Activated T-helper 1 cell treated with anti-CD3 and anti-CD28 coated beads, Interleukin-2, amount 50 U/mL, for 16 hours (primary cell): ENCODE measurements at regions not wholly inside any gene's neighbourhood (a gene's known extent, or its start where the extent isn't known, plus 50 kb on each side); places are given as distances from the start of the nearest gene placed in this dataset.
"Not testable (repeated sequence)": the region's sequence is repeated elsewhere in the genome, so short reads cannot be mapped to it uniquely, and the experiment has no call there.

Experiments used
- DNase-seq, 2 donors: peaks; one replicate each; pipeline ENCODE4 v3.0.0-alpha.2; 2020; ENCODE audit warnings: low read depth in 1 of 2, low spot score in 1 of 2

- no peak for DNase-seq
These were observed 55.2 kb upstream of the MDM1 start for GRCh38 chr12:68387338-68387737.

GRCh38 chr12:68389305-68389704 lies 57.1 kb upstream of the MDM1 start:
- no peak for DNase-seq

GRCh38 chr12:68391937-68392336 lies 59.8 kb upstream of the MDM1 start:
- DNase-seq, result no peak

GRCh38 chr12:68392376-68392775 lies 60.2 kb upstream of the MDM1 start:
- DNase-seq, result no peak

- no peak for DNase-seq
These were observed 61.3 kb upstream of the MDM1 start for GRCh38 chr12:68393417-68393816.

GRCh38 chr12:68397566-68398158 lies 65.5 kb upstream of the MDM1 start:
- no peak for DNase-seq

GRCh38 chr12:68398689-68399088 lies 66.5 kb upstream of the MDM1 start:
- DNase-seq, result not testable (repeated sequence)

- no peak for DNase-seq
These were observed 68.2 kb upstream of the MDM1 start for GRCh38 chr12:68400226-68400829.

- no peak for DNase-seq
These were observed 70.3 kb upstream of the MDM1 start for GRCh38 chr12:68402422-68402821.

- no peak for DNase-seq
These were observed 71.1 kb upstream of the MDM1 start for GRCh38 chr12:68403296-68403695.

- DNase-seq, result no peak
These were observed 71.5 kb upstream of the MDM1 start for GRCh38 chr12:68403711-68404110.

- DNase-seq, result no peak
These were observed 73.2 kb upstream of the MDM1 start for GRCh38 chr12:68405343-68405781.

- DNase-seq, result no peak
These were observed 74.0 kb upstream of the MDM1 start for GRCh38 chr12:68406134-68406576.

- DNase-seq, result no peak
These were observed 74.7 kb upstream of the MDM1 start for GRCh38 chr12:68406911-68407310.

- no peak for DNase-seq
These were observed 78.0 kb upstream of the MDM1 start for GRCh38 chr12:68410018-68410660.

- no peak for DNase-seq
These were observed 79.2 kb upstream of the MDM1 start for GRCh38 chr12:68411371-68411770.

GRCh38 chr12:68414988-68415387 lies 82.8 kb upstream of the MDM1 start:
- no peak for DNase-seq

GRCh38 chr12:68416350-68416749 lies 84.2 kb upstream of the MDM1 start:
- no peak for DNase-seq

GRCh38 chr12:68416826-68417225 lies 84.7 kb upstream of the MDM1 start:
- DNase-seq, result no peak

GRCh38 chr12:68418137-68418460 lies 85.9 kb upstream of the MDM1 start:
- no peak for DNase-seq

- no peak for DNase-seq
These were observed 88.3 kb upstream of the MDM1 start for GRCh38 chr12:68420225-68421010.

- DNase-seq, result no peak
These were observed 90.0 kb upstream of the MDM1 start for GRCh38 chr12:68422159-68422558.
